HepG2 (cell line): ENCODE measurements at regions not wholly inside any gene's neighbourhood (a gene's known extent, or its start where the extent isn't known, plus 50 kb on each side); places are given as distances from the start of the nearest gene placed in this dataset.

Experiments used
- ATAC-seq: fragments of 200-7000 bp; cut with Tn5 transposase; 3 replicates; pipeline ENCODE4 v1.9.1; 2020; ENCODE audit warnings: mild to moderate bottlenecking, moderate library complexity
- BruUV-seq: library from RNA; stranded (reverse); fragments of 400-500 nt; replicated peaks from 2 replicates; lab custom pipeline; 2021; lab: Mats Ljungman, UMichigan
- CTCF ChIA-PET: fragments of 300-600 bp; formaldehyde crosslinking; extraction: SDS; loops from one replicate; lab custom pipeline; 2021; ENCODE audit warnings: low total read pairs, inconsistent platforms, low intra/inter-chr PET ratio; lab: Yijun Ruan, JAX
- POLR2A ChIA-PET: fragments of 350-600 bp; sonication (Branson Sonifier 250); formaldehyde crosslinking; loops from one replicate; lab custom pipeline; 2020; ENCODE audit warnings: antibody characterized with exemption, inconsistent platforms; lab: Yijun Ruan, JAX
- DNase-seq: peaks from one replicate; pipeline ENCODE4 v3.0.0-alpha.2; 2015; ENCODE audit warnings: low spot score
- FAIRE-seq: peaks from 3 replicates; lab custom pipeline; 2011; peaks lifted over from hg19 to GRCh38; lab: Jason Lieb, UNC
- H2AFZ ChIP-seq: one replicate; pipeline ENCODE4 v1.6.1; 2011; ENCODE audit warnings: low read length, inconsistent platforms
- H3K27ac ChIP-seq: fragments of 300-600 bp; 3 replicates; pipeline ENCODE4 v1.8.0; 2011; ENCODE audit warnings: mixed run types, mild to moderate bottlenecking, mixed read lengths, low read length, inconsistent platforms; ENCODE audit not compliant: insufficient read depth; ENCODE audit errors: extremely low read length
- H3K27me3 ChIP-seq, 2 experiments: fragments of 200-600 bp in 1 of 2; 2 replicates in 1 of 2; 3 replicates in 1 of 2; pipeline versions ENCODE4 v1.6.0 to v1.8.0; 2011; ENCODE audit warnings: low read length in 2 of 2, mild to moderate bottlenecking in 2 of 2, moderate library complexity in 2 of 2, inconsistent platforms in 1 of 2; ENCODE audit not compliant: insufficient read depth in 2 of 2, control insufficient read depth in 1 of 2
- H3K36me3 ChIP-seq, 2 experiments: fragments of 200-600 bp in 1 of 2; replicated peaks in 1 of 2; 2 replicates in 1 of 2; 3 replicates in 1 of 2; pipeline versions ENCODE4 v1.5.1 to v1.8.0; 2011; ENCODE audit warnings: low read length in 2 of 2, inconsistent platforms in 1 of 2; ENCODE audit not compliant: insufficient read depth in 2 of 2, control insufficient read depth in 1 of 2
- H3K4me1 ChIP-seq: 2 replicates; pipeline ENCODE4 v1.5.1; 2012; ENCODE audit warnings: low read length, inconsistent platforms; ENCODE audit not compliant: insufficient read depth
- H3K4me2 ChIP-seq: 2 replicates; pipeline ENCODE4 v1.6.0; 2011; ENCODE audit warnings: low read depth, low read length, inconsistent platforms
- H3K4me3 ChIP-seq, 3 experiments: fragments of 200-600 bp in 1 of 3; sonication (generic), shearing (Covaris generic) in 1 of 3; replicated peaks in 1 of 3; 2 replicates each; pipeline ENCODE4 v1.5.1; 2011 to 2016; ENCODE audit warnings: low read length in 3 of 3, inconsistent platforms in 2 of 3, low read depth in 2 of 3, mild to moderate bottlenecking in 2 of 3, control low read depth in 1 of 3, mixed read lengths in 1 of 3; ENCODE audit not compliant: insufficient read depth in 1 of 3
- H3K79me2 ChIP-seq: one replicate; pipeline ENCODE4 v1.6.1; 2011; ENCODE audit warnings: low read length, inconsistent platforms; ENCODE audit not compliant: insufficient read depth
- H3K9ac ChIP-seq: 2 replicates; pipeline ENCODE4 v1.6.0; 2011; ENCODE audit warnings: mild to moderate bottlenecking, low read depth, low read length, inconsistent platforms; ENCODE audit not compliant: insufficient read depth
- H3K9me3 ChIP-seq: 2 replicates; pipeline ENCODE4 v1.5.1; 2012; ENCODE audit warnings: mild to moderate bottlenecking, low read length
- H4K20me1 ChIP-seq: 2 replicates; pipeline ENCODE4 v1.6.0; 2011; ENCODE audit warnings: inconsistent platforms, mild to moderate bottlenecking, low read length, moderate library complexity; ENCODE audit not compliant: insufficient read depth
- BCLAF1 ChIP-seq: fragments of 450-650 bp; IDR thresholded peaks from 2 replicates; pipeline ENCODE4 v1.6.1; 2017; ENCODE audit warnings: mild to moderate bottlenecking
- RARG ChIP-seq: sonication (generic); formaldehyde crosslinking; IDR thresholded peaks from 2 replicates; pipeline ENCODE4 v1.4.0; 2020; ENCODE audit warnings: low read depth, mild to moderate bottlenecking, missing genetic modification reagents
- TCF7L2 ChIP-seq: IDR thresholded peaks from 2 replicates; pipeline ENCODE4 v1.6.1; 2011; ENCODE audit warnings: mild to moderate bottlenecking, low read depth, low read length, moderate library complexity
- UBTF ChIP-seq: sonication (generic); formaldehyde crosslinking; IDR thresholded peaks from 2 replicates; pipeline ENCODE4 v1.4.0; 2020; ENCODE audit warnings: mild to moderate bottlenecking, missing genetic modification reagents
- WIZ ChIP-seq: sonication (generic); formaldehyde crosslinking; IDR thresholded peaks from 2 replicates; pipeline ENCODE4 v1.5.1; 2020; ENCODE audit warnings: mild to moderate bottlenecking, missing genetic modification reagents
- ZBTB34 ChIP-seq: sonication (generic); formaldehyde crosslinking; IDR thresholded peaks from 2 replicates; pipeline ENCODE4 v1.8.0; 2022; ENCODE audit warnings: mild to moderate bottlenecking, missing genetic modification reagents
- ZMYM4 ChIP-seq: sonication (generic); formaldehyde crosslinking; IDR thresholded peaks from 2 replicates; pipeline ENCODE4 v1.8.1; 2023; ENCODE audit warnings: mild to moderate bottlenecking, missing genetic modification reagents
- ZNF281 ChIP-seq: sonication (generic); formaldehyde crosslinking; IDR thresholded peaks from 2 replicates; pipeline ENCODE4 v1.4.0; 2020; ENCODE audit warnings: missing genetic modification reagents, borderline replicate concordance
- ZNF672 ChIP-seq: sonication (generic); formaldehyde crosslinking; IDR thresholded peaks from 2 replicates; pipeline ENCODE4 v1.8.1; 2022; ENCODE audit warnings: missing genetic modification reagents
- WGBS: methylation state at CpG from one replicate; pipeline ENCODE4 v1.1.6; 2017; ENCODE audit warnings: low lambda C conversion rate; 5-methylcytosine and 5-hydroxymethylcytosine counted together
- in situ Hi-C: cut with HindIII; loops from 2 replicates; pipeline ENCODE4 v1.10.0; 2017; ENCODE audit warnings: low pct_unique_long_range_greater_than_20kb; ENCODE audit not compliant: extremely low pct_ligation_motif_present
- intact Hi-C: fragments of 100-400 bp; cut with micrococcal nuclease; formaldehyde crosslinking; loops from one replicate; pipeline ENCODE4 v1.10.0; 2022; ENCODE audit not compliant: unreplicated experiment

- TF ChIP-seq ZNF281 (CRISPR knock-in tag): no peak
- TF ChIP-seq TCF7L2: no peak
Observed at GRCh38 chr22:44585559-44586350, 87.7 kb upstream of the RTL6 start (continued).

- peaks cover 5 to 61% of the 10 kb centered on the region in 2 experiments; a peak in 4 of 5 replicates for H3K27me3 ChIP-seq
- H3K27ac ChIP-seq: no peak overlapping the region
- H2AFZ ChIP-seq: no peak overlapping the region
- no peaks in the 10 kb centered on the region for H3K79me2 ChIP-seq
- no TSS peak for BruUV-seq
- ChIA-PET POLR2A (no interaction called here), CTCF (no interaction called here)
- no peak overlapping the region for H3K4me3 ChIP-seq
- intact Hi-C loops (no loop called here), in situ Hi-C loops (no loop called here)
- no peak for FAIRE-seq
- no peak for ATAC-seq
- no peaks in the 10 kb centered on the region for H3K9me3 ChIP-seq
- no peak overlapping the region for H3K9ac ChIP-seq
- H4K20me1 ChIP-seq: no peaks in the 10 kb centered on the region
- H3K36me3 ChIP-seq: no peaks in the 10 kb centered on the region
- H3K4me2 ChIP-seq: no peak overlapping the region
- WGBS: 7% methylated on average over 6 of the region's 7 CpGs
- no peak for DNase-seq
- no peaks in the 10 kb centered on the region for H3K4me1 ChIP-seq
- no peak for TF ChIP-seq WIZ (CRISPR knock-in tag)
- no peak for TF ChIP-seq RARG (CRISPR knock-in tag)
- no peak for TF ChIP-seq ZNF672 (CRISPR knock-in tag)
- no peak for TF ChIP-seq BCLAF1
- TF ChIP-seq ZBTB34 (CRISPR knock-in tag): no peak
- no peak for TF ChIP-seq ZMYM4
- TF ChIP-seq UBTF (CRISPR knock-in tag): no peak
Observed at GRCh38 chr22:44584256-44584902, 86.3 kb upstream of the RTL6 start.
